AG10803 (cell line): ENCODE measurements at regions not wholly inside any gene's neighbourhood (a gene's known extent, or its start where the extent isn't known, plus 50 kb on each side); places are given as distances from the start of the nearest gene placed in this dataset.
"Not testable (repeated sequence)": the region's sequence is repeated elsewhere in the genome, so short reads cannot be mapped to it uniquely, and the experiment has no call there.

Experiments used
- DNase-seq: peaks from one replicate; pipeline ENCODE4 v3.0.0; 2010; ENCODE audit warnings: low read depth
- H3K4me3 ChIP-seq: 2 replicates; pipeline ENCODE4 v1.5.1; 2011; ENCODE audit warnings: mild to moderate bottlenecking, low read length, control low read depth
- CTCF ChIP-seq: conservative IDR thresholded peaks from 2 replicates; pipeline ENCODE4 v1.5.1; 2011; ENCODE audit warnings: mild to moderate bottlenecking, low read length, control low read depth, inconsistent platforms

GRCh38 chr2:7753777-7754176 lies 836.6 kb downstream of the RNF144A start:
- no peak for DNase-seq
- TF ChIP-seq CTCF, result no peak
- H3K4me3 ChIP-seq, result no peak overlapping the region

GRCh38 chr2:7755879-7756278 lies 838.7 kb downstream of the RNF144A start:
- no peak for TF ChIP-seq CTCF
- H3K4me3 ChIP-seq, result no peak overlapping the region
- no peak for DNase-seq

- TF ChIP-seq CTCF, result no peak
- peak; percentile 93 for DNase-seq
- H3K4me3 ChIP-seq, result no peak overlapping the region
Measured at GRCh38 chr2:7758073-7758759, 841.0 kb downstream of the RNF144A start.

GRCh38 chr2:7759898-7760297 lies 842.7 kb downstream of the RNF144A start:
- no peak for TF ChIP-seq CTCF
- DNase-seq, result peak; percentile 20
- no peak overlapping the region for H3K4me3 ChIP-seq

- DNase-seq, H3K4me3 ChIP-seq: not testable (repeated sequence)
Measured at GRCh38 chr2:7763418-7763817, 846.2 kb downstream of the RNF144A start.

GRCh38 chr2:7765236-7765635 lies 848.0 kb downstream of the RNF144A start:
- DNase-seq, result no peak
- H3K4me3 ChIP-seq, result no peak overlapping the region
- no peak for TF ChIP-seq CTCF

- DNase-seq, result no peak
- H3K4me3 ChIP-seq, result no peak overlapping the region
Measured at GRCh38 chr2:7766088-7766722, 849.0 kb downstream of the RNF144A start.

More at GRCh38 chr2:7766088-7766722, 849.0 kb downstream of the RNF144A start:
- TF ChIP-seq CTCF, result no peak
